HL-60 (cell line): ENCODE measurements at regions not wholly inside any gene's neighbourhood (a gene's known extent, or its start where the extent isn't known, plus 50 kb on each side); places are given as distances from the start of the nearest gene placed in this dataset.

ENCODE experiments used
- GABPA ChIP-seq: IDR thresholded peaks from 2 replicates; pipeline ENCODE4 v1.6.1; 2012; ENCODE audit warnings: low read depth
- POLR2AphosphoS5 ChIP-seq: IDR thresholded peaks from 2 replicates; pipeline ENCODE4 v1.6.1; 2012; ENCODE audit warnings: low read depth
- TF ChIP-seq, protein P1 (sequence below): IDR thresholded peaks from one replicate; pipeline ENCODE4 v1.5.1; 2011; ENCODE audit warnings: low read length, control low read depth, inconsistent platforms; ENCODE audit not compliant: insufficient read depth

DNA sequence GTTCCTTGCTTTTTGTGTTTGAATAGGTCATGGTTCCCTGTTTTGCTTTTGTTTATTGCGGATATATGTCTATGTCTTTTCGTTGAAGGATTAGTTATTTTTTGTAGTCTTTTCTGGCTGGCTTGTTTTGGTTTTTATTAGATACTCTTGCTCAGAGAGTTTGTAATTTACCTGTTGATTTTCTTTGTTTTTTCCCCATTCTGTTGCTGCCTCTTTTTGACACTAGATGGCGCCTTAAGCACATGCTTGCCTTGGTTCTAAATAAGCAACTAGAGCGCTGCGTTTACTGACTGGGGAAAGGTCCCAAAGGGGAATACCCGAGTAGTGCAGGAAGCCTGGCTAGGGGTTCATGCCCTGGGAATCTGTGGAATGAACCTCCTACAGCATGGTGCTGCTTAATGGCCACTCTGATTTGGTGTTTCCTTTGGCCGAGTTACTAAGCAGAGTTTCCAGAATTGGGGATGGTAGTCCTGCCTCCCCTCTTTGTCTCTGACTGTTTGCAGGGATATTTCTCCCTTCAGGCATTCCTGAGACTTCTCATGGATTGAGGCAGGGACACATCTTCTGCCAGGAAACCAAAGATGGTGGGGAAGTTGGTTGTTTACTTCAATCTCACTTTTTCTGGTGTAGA, 143.2 kb downstream of the PTPRU start:
- TF ChIP-seq, protein P1, sequence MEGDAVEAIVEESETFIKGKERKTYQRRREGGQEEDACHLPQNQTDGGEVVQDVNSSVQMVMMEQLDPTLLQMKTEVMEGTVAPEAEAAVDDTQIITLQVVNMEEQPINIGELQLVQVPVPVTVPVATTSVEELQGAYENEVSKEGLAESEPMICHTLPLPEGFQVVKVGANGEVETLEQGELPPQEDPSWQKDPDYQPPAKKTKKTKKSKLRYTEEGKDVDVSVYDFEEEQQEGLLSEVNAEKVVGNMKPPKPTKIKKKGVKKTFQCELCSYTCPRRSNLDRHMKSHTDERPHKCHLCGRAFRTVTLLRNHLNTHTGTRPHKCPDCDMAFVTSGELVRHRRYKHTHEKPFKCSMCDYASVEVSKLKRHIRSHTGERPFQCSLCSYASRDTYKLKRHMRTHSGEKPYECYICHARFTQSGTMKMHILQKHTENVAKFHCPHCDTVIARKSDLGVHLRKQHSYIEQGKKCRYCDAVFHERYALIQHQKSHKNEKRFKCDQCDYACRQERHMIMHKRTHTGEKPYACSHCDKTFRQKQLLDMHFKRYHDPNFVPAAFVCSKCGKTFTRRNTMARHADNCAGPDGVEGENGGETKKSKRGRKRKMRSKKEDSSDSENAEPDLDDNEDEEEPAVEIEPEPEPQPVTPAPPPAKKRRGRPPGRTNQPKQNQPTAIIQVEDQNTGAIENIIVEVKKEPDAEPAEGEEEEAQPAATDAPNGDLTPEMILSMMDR, result peak; percentile 46
- no peak for TF ChIP-seq POLR2AphosphoS5
- no peak for TF ChIP-seq GABPA
